WTC11 (cell line): ENCODE measurements at regions not wholly inside any gene's neighbourhood (a gene's known extent, or its start where the extent isn't known, plus 50 kb on each side); places are given as distances from the start of the nearest gene placed in this dataset.

Source experiments
- ESRRA ChIP-seq: sonication (generic); formaldehyde crosslinking; IDR thresholded peaks from 2 replicates; pipeline ENCODE4 v1.8.1; 2022; ENCODE audit warnings: mild to moderate bottlenecking, missing genetic modification reagents, borderline replicate concordance
- NR2C2 ChIP-seq: sonication (generic); formaldehyde crosslinking; IDR thresholded peaks from 2 replicates; pipeline ENCODE4 v1.8.0; 2022; ENCODE audit warnings: mild to moderate bottlenecking, missing genetic modification reagents
- SP1 ChIP-seq: sonication (generic); formaldehyde crosslinking; conservative IDR thresholded peaks from 2 replicates; pipeline ENCODE4 v1.8.1; 2022; ENCODE audit warnings: missing genetic modification reagents
- TF ChIP-seq, protein P1 (sequence below): sonication (generic); formaldehyde crosslinking; IDR thresholded peaks from 2 replicates; pipeline ENCODE4 v1.8.1; 2023; ENCODE audit warnings: mild to moderate bottlenecking, moderate library complexity, missing genetic modification reagents

- TF ChIP-seq, protein P1, sequence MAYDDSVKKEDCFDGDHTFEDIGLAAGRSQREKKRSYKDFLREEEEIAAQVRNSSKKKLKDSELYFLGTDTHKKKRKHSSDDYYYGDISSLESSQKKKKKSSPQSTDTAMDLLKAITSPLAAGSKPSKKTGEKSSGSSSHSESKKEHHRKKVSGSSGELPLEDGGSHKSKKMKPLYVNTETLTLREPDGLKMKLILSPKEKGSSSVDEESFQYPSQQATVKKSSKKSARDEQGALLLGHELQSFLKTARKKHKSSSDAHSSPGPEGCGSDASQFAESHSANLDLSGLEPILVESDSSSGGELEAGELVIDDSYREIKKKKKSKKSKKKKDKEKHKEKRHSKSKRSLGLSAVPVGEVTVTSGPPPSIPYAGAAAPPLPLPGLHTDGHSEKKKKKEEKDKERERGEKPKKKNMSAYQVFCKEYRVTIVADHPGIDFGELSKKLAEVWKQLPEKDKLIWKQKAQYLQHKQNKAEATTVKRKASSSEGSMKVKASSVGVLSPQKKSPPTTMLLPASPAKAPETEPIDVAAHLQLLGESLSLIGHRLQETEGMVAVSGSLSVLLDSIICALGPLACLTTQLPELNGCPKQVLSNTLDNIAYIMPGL (CRISPR knock-in tag): no peak
- TF ChIP-seq ESRRA (CRISPR knock-in tag) (no peak), SP1 (CRISPR knock-in tag) (no peak), NR2C2 (no peak)
Observed at GRCh38 chr14:101037021-101037817, 133.7 kb upstream of the RTL1 start.
